ENCODE measurements at regions not wholly inside any gene's neighbourhood (a gene's known extent, or its start where the extent isn't known, plus 50 kb on each side); places are given as distances from the start of the nearest gene placed in this dataset.

DNA sequence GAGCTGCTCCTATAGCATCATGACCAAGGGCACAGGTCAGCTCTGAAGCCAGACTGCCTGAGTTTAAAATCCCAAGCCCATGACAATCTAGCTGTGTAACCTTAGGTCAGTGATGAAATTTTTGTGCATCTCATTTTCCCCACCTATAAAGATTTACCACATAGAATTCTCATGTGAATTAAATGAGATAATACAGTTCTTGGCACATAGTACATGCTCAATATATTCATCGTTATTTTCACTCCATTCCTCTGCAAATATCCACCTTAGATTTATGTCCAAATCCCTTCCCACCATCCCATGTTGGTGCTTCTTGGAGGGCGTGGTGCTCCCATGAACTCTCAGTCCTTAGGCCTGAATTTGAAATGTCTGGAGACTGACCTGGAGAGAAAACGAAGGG, 300.1 kb downstream of the TLE3 start:
- no peak for DNase-seq

DNA sequence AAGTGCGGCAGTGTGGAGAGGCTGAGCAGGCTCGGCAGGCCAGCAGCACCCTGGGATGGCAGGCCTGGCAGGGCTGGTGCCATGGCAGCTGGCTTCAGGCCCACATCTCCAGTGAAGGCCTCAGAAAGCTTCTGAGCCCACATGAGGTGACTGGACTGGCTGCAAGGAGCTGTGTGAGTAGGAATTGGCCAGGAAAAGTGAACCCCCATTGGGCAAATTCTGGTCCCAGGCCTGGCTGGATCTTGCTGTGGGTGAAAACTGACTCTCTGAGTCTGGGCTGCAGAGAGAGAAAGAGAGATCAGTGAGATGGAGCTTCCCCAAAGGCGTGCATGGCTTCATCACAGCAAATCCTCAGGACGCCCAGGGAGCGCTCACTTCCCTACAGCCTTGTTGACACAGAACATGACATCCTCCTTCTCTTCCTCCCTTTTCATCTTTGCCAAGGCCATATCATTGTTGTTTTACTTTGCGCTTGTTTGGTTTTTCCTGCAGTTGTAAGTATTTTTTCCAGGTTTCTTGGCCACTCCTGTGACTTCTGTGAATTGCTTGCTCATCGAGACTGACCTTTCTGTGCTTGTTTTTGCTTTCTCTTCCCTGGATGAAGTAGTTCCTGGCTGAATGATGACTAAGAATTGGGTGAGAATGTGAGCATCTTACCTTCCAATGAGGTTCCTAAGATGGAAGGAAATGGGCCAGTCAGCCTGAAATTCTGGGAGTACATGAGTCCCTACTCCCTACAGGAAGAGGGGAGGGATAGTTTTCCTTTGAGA, 299.1 kb downstream of the TLE3 start:
- no peak for DNase-seq

DNA sequence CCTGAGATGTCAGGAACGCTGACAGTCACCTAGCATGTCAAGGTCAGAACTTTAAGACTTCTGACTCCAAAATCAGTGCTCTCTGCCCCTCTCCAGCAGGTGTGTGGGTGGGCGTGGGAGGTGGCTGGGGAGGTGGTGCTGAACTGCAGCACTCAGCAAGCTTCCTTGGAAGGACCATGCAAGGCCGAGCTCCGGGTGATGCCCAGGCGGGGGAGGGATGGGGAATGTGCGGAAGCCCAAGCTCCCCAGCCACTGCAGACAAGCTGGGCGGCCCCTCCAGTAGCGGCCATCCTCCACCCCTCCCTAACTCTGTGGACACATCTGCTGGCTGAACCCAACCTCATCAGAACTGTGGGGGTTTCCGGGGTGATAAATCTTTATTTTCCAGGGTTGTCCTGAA, 296.6 kb downstream of the TLE3 start:
- DNase-seq = no peak

DNA sequence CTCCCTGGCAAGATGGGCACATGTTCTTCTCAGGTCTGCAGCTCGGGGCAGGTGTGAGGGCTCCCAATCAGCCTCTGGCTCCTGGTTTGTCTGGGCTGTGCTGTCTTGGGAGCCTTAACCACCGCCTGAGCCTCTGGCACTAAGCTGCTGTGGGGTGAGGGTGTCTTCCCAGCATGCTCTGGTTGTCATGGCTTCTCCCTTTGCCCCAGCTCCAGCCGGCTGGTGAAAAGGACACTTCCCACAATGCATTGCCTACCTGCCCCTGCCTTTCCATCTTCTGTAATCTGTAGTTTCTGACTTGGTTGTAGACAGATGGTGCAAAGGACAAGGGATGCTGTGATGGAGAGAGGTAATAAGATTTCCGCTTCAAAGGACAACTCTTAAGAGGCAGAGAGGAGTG, 295.3 kb downstream of the TLE3 start:
- DNase-seq = no peak

DNA sequence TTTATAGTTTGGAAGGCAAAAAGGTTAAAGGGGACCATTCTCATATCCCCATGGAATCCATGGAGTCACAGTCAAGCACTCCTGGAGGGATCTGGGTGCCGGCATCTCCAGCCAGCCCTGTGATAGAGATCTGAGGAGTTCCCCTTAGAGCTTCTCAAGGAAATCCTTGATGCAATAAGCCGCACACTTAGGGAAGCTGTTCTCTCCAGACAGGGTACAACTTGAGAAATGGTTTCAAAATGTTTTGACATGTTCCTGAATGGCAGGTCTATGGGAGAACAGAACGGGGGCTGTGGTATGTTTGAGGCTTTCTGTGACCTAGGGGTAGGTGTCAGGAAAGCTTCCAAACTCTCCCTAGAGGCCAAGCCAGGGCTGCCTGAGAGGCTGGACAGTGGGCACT, 292.9 kb downstream of the TLE3 start:
- DNase-seq = no peak

DNA sequence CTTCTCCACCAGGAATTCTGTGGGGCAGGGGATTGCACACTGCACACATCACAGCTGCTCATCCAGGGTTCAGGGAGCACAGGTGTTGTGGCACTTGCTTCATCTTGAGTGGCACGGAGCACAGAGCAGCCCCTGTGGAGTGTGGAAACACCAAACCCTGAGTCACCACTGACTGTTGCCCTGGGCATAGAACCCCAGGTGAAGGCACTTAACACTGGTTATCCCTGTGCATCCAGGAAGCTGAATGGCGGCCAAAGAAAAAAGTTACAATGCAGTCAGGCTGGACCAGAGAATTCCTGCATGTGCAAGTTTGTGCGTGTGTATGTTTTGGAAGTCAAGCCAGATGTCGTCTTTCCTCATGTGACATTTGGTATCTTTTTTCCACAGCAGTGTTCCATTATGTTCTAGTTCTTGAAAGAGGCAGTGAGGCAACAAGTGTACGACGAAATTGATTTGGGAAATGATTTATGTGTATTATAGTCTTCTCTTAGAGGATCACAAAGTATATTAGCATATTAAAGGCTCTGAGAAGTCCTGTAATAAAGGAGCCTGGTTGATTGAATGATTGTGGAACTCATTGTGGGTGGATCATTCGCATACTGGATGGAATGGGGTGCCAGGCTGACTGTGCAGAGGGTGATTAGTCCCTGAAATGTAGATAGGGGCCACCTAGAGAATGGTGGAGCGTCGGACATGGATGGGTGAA, 292.3 kb downstream of the TLE3 start:
- DNase-seq = no peak

DNA sequence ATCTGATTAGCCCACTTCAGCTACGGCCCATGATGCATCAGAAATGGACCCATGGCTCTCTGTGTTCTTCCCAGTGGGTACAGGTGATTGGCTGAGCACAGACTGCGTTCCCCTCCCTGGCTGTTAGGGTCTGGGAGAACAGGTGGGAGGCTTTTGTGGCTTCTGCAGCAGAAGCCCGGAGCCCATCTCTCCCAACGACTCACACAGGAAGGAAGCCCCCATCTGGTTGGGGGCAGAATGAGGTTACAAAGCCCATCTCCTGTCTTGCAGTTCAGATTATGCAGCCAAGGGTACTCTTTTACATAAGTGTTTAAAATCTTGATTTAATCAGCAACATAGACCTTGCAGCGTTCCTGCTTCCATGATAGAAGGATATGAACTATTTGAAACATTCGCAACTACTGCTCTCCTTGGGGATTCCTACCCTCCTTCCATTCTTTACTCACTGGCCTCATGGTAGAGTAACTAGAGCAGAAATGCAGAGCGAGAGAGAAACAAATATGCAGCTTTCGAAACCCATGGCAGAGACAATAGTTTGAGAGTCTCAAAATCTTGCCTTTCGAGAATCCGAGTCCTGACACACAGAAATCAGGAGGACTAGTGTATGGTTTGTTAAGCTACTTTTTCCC, 291.3 kb downstream of the TLE3 start:
- no peak for DNase-seq

DNA sequence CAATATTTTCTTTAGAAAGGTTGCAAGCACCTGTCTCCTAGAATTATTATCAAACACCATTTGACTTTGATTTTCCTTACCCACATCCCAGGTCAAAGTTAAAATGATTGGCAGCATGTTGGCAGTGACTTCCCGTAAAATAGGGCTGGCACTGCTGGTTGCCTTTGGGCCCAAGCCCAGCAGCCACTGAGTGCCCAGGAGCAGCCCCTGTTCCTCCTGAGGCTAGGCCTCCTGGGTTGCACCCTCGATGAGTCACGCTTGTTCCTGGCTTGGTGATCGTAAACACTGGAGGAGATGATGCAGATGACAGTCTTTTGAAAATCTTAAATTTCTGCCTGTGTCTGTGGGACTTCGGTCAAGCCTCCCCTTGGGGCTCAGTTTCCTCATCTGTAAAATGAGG, 290.0 kb downstream of the TLE3 start:
- no peak for DNase-seq

DNA sequence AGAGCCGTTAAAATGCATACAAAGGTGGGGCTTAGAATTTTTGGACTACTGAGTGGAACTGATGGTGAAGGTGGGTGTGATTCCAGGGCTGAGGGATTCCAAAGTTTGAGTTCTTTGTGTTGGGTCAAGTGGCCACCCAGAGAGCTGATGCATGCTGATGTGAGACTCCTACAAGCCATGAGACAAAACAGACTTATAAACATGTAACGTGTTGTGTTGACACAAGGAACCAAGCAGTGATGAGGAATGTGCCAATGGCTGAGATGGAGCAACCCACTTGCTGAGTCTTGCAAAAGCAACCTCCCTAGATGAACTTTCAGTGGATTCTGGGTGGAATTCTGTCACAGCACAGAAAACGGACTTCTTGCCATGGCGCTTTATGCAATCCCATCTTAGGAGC, 289.0 kb downstream of the TLE3 start:
- no peak for DNase-seq

DNA sequence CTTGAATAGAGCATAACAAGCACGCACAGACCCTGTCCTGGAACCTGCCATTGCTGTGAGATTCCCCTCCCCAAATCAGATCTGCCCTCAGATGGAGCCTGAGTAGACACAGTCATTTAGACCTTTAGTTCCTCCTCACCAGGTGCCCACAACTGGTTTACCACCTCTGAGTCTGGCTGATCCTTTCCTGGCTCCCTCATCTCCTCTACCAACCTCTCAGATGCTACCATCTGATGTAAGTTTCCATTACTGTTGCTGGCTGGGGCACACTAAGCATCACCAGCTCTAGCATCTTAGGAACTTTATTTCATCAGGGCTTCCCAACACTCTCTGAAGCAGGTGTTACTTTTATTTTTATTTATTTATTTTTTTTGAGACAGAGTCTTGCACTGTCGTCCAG, 288.3 kb downstream of the TLE3 start:
- DNase-seq = no peak

DNA sequence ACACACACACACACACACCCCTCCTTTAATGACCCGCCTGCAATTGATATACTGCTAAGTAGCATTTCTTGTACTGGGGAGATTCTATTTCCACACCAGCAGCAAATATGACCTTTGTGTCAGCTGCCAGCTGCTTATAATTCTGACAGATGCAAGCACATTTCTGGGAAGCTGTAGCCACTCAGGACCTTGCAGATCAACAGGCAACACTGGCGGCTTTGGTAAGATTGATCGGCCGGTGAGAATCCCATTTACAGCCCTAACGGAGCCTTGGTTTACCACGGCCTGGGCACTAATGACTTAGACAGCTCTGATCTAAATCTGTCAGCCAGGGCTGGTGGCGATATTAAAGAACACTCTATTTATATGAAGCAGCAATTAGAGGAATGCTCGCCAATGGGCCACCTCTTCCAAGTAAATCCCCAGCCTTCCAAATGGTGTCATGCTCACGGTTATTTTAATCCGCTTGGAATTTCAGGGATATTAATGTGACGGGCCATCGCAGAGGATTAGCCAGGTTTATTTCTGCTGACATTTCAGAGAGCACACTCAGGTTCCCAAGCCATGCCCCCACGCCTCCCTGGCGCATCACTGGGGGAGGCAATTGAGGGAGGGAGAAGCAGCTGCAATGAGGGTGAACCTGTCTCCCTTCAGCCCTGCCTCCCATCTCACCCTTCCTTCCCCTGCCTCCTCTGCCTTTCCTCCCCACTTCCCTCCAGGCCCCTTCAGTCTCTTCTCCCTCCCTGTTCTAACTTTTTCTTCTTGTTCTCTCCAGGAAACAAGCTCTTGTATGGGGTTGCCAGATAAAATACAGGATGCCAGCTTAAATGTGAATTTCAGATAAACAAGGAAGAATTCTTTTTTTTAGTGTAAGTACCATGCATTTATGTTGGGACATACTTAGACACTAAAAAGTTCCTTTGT, 287.0 kb downstream of the TLE3 start:
- DNase-seq = no peak

DNA sequence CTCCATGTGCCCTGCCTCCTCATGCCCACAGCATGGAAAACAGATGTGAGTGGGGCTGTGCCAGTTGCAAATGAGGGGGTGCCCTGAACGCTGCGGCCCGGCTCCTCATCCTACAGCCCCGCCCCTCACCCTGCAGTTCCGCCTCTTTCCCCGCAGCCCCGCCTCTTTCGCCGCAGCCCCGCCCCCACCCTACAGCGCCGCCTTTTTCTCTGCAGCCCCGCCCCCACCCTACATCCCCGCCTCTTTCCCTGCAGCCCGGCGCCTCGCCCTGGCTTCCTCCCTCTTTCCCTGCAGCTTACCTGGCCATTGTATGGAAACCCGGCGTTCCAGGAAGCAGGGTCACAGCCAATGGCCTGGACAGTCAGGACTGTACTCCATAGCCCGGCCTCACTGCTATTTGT, 284.9 kb downstream of the TLE3 start:
- DNase-seq = no peak

DNA sequence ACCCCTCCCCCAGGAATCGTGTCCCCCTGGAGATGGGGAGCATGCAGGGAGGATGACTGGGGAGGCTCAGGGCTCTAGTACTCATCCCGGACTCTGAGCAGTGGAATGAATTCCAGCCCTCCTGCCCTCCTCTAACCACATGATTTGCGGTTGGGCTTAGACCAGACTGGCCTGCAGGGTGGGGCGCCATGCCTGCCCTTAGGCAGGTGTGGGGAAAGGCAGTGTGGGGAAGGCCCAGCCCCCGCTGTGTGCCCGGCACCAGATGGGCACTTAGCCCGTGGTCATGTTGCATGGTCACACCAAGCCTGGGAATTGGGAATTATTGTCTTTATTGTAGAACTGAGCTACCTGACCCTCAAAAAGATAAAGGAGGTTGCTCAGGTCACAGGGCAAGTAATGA, 283.8 kb downstream of the TLE3 start:
- DNase-seq = no peak

DNA sequence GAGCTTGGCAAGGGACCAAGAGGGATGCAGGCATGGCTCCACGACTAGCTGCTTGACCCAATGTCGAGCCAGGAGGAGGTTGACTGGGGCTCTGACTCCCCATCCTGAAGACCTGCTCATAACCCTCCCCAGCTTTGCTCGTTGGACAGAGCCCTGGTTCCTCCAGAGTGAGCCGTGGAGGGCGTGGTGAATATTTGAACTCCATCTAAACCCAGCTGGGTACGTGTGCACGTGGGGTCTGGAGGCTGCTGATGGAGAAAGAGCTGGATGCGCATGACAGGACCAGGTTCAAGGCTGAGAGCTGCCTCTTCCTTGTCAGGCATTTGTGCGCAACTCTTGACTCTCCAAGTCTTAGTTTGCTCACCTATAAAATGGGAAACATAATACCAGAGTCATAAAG, 282.8 kb downstream of the TLE3 start:
- DNase-seq = no peak

DNA sequence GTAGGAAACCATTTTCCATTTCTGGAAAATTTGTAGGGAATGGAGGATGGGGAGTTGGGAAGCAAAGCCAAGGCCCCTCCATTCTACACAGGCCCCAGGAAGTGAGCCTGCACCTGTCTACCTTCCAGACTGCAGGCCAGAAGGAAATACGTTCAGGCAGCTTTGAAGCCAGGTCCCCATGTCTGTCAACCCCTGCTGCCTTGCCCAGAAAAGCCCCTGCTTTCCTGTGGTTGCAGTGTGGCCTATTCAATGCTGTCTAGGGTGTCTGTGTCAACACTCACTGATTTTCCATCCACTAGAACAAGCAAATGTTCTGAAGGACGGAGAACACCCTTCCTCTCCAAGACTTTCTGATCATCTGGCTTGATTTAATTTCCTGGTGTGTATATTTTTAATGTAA, 281.9 kb downstream of the TLE3 start:
- no peak for DNase-seq

DNA sequence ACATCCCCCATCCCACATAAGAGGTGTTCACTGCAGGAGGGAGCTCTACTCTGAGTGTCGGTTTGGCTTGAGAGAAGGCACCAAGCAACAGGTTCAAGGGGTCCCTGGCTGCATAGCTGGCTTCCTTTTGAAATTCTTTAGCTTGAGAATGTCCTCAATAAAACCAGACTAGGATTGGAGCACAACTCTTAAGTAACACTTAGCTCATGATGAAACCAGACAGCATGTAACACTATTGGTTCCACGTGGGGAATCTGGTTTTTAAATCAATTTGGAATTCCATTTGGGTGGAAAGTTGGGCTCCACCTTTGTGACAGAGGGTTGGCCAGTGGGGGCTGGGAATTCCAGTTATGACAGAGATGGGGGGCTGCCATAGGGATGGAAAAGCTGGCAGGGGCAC, 281.2 kb downstream of the TLE3 start:
- no peak for DNase-seq

DNA sequence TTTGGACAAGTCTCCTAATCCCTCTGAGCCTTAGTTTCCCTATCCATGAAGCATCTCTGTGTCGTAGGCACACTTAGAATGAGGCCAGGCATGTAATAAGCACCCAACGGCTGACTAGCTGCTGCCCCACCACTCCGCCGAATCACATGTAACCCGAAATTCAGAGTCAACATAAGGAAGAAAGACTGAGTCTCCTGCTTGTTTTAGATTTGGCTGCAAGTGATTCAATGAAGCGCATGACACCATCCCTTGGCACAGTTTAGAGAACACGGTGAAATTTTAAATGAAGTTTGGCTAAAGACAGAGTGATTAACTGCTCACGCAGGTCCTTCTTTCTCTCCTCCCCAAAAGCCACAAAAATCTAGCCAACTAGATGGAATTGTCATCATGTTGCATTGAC, 279.2 kb downstream of the TLE3 start:
- DNase-seq = no peak

DNA sequence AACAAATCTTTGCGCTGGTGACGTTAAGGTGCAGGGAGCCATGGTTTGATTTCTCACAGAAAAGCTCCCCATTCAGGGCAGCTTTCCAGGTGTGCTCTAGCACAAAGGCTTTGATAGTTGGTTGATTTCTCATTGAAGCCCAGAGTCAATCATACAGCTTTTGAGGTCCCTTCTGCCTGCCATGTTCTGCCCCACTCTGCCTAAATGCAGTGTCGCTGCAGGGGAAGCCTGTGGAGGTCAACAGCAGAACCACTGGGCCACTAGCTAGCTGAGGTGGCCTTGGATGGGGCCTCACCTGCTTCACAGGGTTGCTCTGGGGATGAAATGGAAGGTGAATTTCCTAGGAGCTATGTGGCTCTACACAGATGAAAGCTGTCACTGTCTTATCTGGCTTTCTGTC, 278.3 kb downstream of the TLE3 start:
- no peak for DNase-seq

DNA sequence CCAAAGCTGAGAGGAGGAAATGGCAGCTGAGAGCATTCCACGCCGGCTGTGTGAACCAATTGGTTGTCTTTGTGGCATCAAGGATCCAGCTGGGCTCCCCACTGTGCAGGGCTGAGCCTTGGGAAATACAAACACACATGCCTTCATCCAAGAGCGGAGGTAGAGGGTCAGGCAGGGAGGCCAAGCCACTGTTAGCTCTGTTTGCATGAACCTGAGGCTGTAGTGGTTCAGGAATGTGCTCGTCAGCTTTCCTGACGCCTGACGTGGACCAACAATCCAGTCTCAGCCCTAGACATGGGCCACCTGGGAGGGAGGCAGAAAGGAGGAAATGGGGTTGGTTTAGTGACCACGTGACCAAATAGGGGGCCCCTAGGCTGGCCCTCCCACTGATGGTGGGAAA, 276.9 kb downstream of the TLE3 start:
- DNase-seq = no peak

DNA sequence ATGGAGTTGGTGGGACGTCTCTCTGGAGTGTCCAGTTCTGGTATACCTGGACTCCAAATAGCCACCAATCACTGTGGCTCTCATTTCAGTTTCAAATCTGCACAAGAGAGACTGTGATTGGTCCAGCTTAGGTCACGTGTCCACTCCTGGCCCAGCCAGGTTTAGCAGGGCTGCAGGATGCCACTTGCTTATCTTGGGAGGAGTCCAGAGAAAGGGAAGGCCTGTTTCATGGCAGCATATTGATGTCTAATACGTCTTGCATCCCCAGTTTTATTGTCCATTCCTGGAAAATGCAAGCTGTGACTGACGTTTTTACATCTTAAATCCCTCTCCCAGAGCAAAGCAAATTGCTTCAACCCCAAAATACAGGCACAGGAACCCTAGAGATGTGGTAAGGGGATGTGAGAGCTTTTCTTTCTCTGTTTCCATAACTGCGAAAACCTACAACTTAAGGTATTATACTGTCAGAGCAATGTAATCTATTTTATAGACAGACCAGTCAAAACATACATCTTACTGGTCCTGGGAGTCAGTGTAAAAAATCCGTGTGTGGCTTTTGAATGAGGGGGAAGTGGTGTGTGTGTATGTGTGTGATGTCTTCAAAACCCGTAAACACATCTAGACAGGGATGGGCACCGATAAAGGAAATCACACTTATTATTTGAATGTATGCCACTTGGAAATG, 274.4 kb downstream of the TLE3 start:
- DNase-seq = no peak

DNA sequence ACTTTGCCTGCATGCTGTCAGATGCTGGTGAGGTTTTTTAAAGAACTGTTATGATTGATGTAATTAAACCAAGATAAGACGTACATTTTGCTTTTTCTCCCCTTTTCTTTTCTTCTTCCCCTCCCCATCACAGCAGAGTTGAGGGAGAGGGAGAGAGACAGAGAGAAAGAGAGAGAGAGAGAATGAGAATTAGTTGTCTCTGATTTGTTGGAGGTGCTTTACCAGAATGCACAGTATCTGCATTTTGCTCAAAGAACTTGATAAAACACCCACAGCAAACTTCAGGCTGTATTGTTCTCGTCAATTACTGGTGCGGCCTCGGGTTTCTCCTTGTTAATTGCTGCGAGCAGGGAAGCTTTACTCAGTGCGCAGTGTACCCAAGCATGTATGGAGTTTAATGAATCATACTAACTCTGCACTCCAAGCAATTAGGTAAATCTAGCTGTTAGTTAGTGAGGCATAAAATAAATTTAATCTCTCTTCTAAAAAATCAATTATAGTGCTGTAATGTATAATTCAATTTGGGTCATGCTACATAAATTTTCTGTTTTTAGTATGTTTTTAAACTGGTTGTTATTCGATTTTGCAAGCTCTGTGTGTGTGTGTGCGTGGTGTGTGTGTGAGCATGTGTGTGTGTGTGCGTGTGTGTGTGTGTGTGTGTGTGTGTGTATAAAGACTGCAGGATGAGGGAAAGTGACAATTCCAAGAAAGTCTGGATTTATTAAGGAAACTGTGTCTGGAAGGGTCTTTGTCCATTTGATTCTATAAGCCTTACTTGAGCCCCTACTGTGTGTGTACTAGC, 273.4 kb downstream of the TLE3 start:
- DNase-seq = no peak

DNA sequence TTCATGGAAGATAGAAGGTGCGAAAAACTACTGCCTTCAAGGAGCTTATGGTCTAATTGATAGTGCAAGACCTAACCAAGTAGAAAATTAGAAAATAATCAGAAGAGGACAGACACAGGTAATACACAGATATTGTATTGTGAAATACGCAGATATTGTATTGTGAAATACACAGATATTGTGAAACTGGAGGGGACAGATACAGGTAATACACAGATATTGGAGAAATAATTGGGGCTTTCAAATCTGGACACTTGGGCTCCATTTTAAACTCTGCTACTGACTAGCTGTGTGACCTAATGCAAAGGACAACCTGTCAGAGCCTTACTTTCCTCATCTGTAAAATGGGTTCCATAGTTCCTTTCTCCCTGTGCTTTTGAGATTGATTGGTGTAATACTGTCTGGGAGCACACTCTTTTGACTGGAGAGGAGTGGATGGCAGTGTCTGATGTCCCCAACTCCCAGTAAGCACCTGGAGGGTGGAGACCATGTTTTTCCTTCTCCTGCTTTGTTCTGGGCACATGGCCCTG, 272.8 kb downstream of the TLE3 start:
- no peak for DNase-seq

Measured in GF-D8 (cell line).